ENCODE measurements at regions not wholly inside any gene's neighbourhood (a gene's known extent, or its start where the extent isn't known, plus 50 kb on each side); places are given as distances from the start of the nearest gene placed in this dataset.

DNA sequence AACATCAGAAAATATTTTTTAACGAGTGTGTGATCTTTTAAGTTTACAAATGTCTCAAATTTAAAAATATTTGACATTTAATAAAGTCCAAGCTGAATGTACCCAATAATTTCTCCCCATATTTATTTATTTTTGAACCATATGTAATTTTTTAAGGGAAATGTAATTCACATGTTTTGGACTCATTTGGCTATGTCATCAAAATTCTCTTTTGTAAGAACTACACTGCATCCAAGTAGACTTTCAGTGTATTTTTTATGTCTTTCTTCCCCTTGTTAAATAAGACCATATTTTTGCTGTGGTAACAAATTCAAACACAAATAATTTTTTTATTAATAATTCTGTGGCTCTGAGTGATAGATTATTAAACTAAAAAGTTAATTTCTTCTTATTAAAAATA is 365.2 kb downstream of the CD109 start:
- TF ChIP-seq, protein P1, sequence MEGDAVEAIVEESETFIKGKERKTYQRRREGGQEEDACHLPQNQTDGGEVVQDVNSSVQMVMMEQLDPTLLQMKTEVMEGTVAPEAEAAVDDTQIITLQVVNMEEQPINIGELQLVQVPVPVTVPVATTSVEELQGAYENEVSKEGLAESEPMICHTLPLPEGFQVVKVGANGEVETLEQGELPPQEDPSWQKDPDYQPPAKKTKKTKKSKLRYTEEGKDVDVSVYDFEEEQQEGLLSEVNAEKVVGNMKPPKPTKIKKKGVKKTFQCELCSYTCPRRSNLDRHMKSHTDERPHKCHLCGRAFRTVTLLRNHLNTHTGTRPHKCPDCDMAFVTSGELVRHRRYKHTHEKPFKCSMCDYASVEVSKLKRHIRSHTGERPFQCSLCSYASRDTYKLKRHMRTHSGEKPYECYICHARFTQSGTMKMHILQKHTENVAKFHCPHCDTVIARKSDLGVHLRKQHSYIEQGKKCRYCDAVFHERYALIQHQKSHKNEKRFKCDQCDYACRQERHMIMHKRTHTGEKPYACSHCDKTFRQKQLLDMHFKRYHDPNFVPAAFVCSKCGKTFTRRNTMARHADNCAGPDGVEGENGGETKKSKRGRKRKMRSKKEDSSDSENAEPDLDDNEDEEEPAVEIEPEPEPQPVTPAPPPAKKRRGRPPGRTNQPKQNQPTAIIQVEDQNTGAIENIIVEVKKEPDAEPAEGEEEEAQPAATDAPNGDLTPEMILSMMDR (IDR thresholded peaks at IDR 0.05), result no peak
- TF ChIP-seq EZH2phosphoT487 (IDR thresholded peaks at IDR 0.05) (no peak), EZH2 (IDR thresholded peaks at IDR 0.05) (no peak)
